Panc1 (cell line): ENCODE measurements at regions not wholly inside any gene's neighbourhood (a gene's known extent, or its start where the extent isn't known, plus 50 kb on each side); places are given as distances from the start of the nearest gene placed in this dataset.

Source experiments
- ATAC-seq: fragments of 200-7000 bp; cut with Tn5 transposase; 2 replicates; pipeline ENCODE4 v1.9.1; 2020; ENCODE audit warnings: mild to moderate bottlenecking, moderate library complexity
- BruUV-seq: library from RNA; stranded (reverse); fragments of 400-500 nt; replicated peaks from 2 replicates; lab custom pipeline; 2021; lab: Mats Ljungman, UMichigan
- CTCF ChIA-PET: fragments of 300-600 bp; sonication (Branson Sonifier 250); formaldehyde crosslinking; loops from one replicate; lab custom pipeline; 2022; ENCODE audit warnings: antibody characterized with exemption; lab: Charles Lee
- POLR2A ChIA-PET: fragments of 300-600 bp; sonication (Branson Sonifier 250); formaldehyde crosslinking; loops from one replicate; lab custom pipeline; 2022; ENCODE audit warnings: antibody characterized with exemption; lab: Charles Lee
- DNase-seq: peaks from one replicate; pipeline ENCODE4 v3.0.0-alpha.2; 2010; ENCODE audit warnings: low read depth, low spot score
- H3K27ac ChIP-seq: 2 replicates; pipeline ENCODE4 v1.5.1; 2011; ENCODE audit warnings: mild to moderate bottlenecking, low read length, inconsistent platforms
- H3K27me3 ChIP-seq: fragments of 200-500 bp; sonication (Bioruptor generic); 2 replicates; pipeline ENCODE4 v1.6.0; 2014; ENCODE audit warnings: low read length, inconsistent platforms; ENCODE audit not compliant: control insufficient read depth, insufficient read depth
- H3K36me3 ChIP-seq: fragments of 200-500 bp; sonication (Bioruptor generic); 2 replicates; pipeline ENCODE4 v1.5.1; 2014; ENCODE audit warnings: inconsistent platforms, mild to moderate bottlenecking, low read length, moderate library complexity; ENCODE audit not compliant: control insufficient read depth, insufficient read depth
- H3K4me1 ChIP-seq: 2 replicates; pipeline ENCODE4 v1.5.1; 2011; ENCODE audit warnings: inconsistent platforms, mild to moderate bottlenecking, low read length, moderate library complexity; ENCODE audit not compliant: control insufficient read depth, insufficient read depth
- H3K4me3 ChIP-seq, 2 experiments: 2 replicates each; pipeline ENCODE4 v1.5.1; 2011 to 2012; ENCODE audit warnings: low read depth in 2 of 2, low read length in 2 of 2, mild to moderate bottlenecking in 2 of 2, inconsistent platforms in 1 of 2, moderate library complexity in 1 of 2
- H3K9me3 ChIP-seq: fragments of 200-500 bp; sonication (Bioruptor generic); 2 replicates; pipeline ENCODE4 v1.5.1; 2014; ENCODE audit warnings: low read depth, mild to moderate bottlenecking, inconsistent platforms, low read length, moderate library complexity; ENCODE audit not compliant: control insufficient read depth, insufficient read depth
- POLR2AphosphoS5 ChIP-seq: IDR thresholded peaks from 2 replicates; pipeline ENCODE4 v1.6.1; 2012; ENCODE audit warnings: mild to moderate bottlenecking, low read depth, low read length, moderate library complexity
- SIN3A ChIP-seq: IDR thresholded peaks from 2 replicates; pipeline ENCODE4 v1.6.1; 2012; ENCODE audit warnings: low read depth, mild to moderate bottlenecking, low read length, moderate library complexity, borderline replicate concordance; ENCODE audit not compliant: insufficient read depth
- TCF7L2 ChIP-seq: IDR thresholded peaks from 2 replicates; pipeline ENCODE4 v1.6.1; 2011; ENCODE audit warnings: mild to moderate bottlenecking, low read depth, low read length, inconsistent platforms
- in situ Hi-C: cut with HindIII; loops from 2 replicates; pipeline ENCODE4 v1.10.0; 2016; ENCODE audit warnings: low sequenced_read_pairs, low pct_unique_long_range_greater_than_20kb
- intact Hi-C: fragments of 100-400 bp; cut with micrococcal nuclease; formaldehyde crosslinking; loops from one replicate; pipeline ENCODE4 v1.10.0; 2022; ENCODE audit not compliant: unreplicated experiment
- TF ChIP-seq, protein P1 (sequence below): fragments of 450-650 bp; IDR thresholded peaks from 2 replicates; pipeline ENCODE4 v1.5.1; 2017; ENCODE audit warnings: mild to moderate bottlenecking
- TF ChIP-seq, protein P2 (sequence below), 2 experiments: IDR thresholded peaks; 2 replicates each; pipeline ENCODE4 v1.6.1; 2011 to 2012; ENCODE audit warnings: low read depth in 2 of 2, control low read depth in 1 of 2, low read length in 1 of 2, mild to moderate bottlenecking in 1 of 2, moderate library complexity in 1 of 2; ENCODE audit not compliant: insufficient read depth in 1 of 2

DNA sequence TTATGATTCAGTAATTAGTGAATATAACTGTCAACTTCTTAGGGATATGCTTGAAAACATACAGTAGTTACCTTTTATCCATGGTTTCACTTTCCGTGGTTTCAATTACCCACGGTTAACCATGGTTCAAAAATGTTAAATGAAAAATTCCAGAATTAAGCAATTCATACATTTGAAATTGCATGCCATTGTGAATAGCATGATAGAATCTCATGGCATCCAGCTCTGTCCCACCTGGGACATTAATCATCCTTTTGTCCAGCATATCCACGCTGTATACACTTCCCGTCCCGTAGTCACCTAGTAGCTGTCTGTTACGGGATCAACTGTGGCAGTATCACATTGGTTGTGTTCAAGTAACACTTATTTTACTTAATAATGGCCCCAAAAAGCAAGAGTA is 781.7 kb upstream of the CITED2 start:
- BruUV-seq = no TSS peak
- ATAC-seq = no peak
- H3K4me1 ChIP-seq = no peaks in the 10 kb centered on the region
- ChIA-PET CTCF (no interaction called here), POLR2A (no interaction called here)
- H3K27ac ChIP-seq = no peak overlapping the region
- H3K36me3 ChIP-seq = no peaks in the 10 kb centered on the region
- no peak overlapping the region for H3K4me3 ChIP-seq
- intact Hi-C loops = no loop called here
- TF ChIP-seq POLR2AphosphoS5 = no peak
- TF ChIP-seq, protein P1, sequence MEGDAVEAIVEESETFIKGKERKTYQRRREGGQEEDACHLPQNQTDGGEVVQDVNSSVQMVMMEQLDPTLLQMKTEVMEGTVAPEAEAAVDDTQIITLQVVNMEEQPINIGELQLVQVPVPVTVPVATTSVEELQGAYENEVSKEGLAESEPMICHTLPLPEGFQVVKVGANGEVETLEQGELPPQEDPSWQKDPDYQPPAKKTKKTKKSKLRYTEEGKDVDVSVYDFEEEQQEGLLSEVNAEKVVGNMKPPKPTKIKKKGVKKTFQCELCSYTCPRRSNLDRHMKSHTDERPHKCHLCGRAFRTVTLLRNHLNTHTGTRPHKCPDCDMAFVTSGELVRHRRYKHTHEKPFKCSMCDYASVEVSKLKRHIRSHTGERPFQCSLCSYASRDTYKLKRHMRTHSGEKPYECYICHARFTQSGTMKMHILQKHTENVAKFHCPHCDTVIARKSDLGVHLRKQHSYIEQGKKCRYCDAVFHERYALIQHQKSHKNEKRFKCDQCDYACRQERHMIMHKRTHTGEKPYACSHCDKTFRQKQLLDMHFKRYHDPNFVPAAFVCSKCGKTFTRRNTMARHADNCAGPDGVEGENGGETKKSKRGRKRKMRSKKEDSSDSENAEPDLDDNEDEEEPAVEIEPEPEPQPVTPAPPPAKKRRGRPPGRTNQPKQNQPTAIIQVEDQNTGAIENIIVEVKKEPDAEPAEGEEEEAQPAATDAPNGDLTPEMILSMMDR = no peak
- TF ChIP-seq, protein P2, sequence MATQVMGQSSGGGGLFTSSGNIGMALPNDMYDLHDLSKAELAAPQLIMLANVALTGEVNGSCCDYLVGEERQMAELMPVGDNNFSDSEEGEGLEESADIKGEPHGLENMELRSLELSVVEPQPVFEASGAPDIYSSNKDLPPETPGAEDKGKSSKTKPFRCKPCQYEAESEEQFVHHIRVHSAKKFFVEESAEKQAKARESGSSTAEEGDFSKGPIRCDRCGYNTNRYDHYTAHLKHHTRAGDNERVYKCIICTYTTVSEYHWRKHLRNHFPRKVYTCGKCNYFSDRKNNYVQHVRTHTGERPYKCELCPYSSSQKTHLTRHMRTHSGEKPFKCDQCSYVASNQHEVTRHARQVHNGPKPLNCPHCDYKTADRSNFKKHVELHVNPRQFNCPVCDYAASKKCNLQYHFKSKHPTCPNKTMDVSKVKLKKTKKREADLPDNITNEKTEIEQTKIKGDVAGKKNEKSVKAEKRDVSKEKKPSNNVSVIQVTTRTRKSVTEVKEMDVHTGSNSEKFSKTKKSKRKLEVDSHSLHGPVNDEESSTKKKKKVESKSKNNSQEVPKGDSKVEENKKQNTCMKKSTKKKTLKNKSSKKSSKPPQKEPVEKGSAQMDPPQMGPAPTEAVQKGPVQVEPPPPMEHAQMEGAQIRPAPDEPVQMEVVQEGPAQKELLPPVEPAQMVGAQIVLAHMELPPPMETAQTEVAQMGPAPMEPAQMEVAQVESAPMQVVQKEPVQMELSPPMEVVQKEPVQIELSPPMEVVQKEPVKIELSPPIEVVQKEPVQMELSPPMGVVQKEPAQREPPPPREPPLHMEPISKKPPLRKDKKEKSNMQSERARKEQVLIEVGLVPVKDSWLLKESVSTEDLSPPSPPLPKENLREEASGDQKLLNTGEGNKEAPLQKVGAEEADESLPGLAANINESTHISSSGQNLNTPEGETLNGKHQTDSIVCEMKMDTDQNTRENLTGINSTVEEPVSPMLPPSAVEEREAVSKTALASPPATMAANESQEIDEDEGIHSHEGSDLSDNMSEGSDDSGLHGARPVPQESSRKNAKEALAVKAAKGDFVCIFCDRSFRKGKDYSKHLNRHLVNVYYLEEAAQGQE (IDR thresholded peaks at IDR 0.05; ENCODE audit: insufficient read depth in 1 of 2, low read depth in 2 of 2, low read length in 1 of 2) = no peak
- TF ChIP-seq SIN3A = no peak
- no peak for TF ChIP-seq TCF7L2
- in situ Hi-C loops = no loop called here
- H3K9me3 ChIP-seq = peaks cover 2% of the 10 kb centered on the region; the same call in 1 of the 2 replicates
- no peaks in the 10 kb centered on the region for H3K27me3 ChIP-seq
- no peak for DNase-seq

DNA sequence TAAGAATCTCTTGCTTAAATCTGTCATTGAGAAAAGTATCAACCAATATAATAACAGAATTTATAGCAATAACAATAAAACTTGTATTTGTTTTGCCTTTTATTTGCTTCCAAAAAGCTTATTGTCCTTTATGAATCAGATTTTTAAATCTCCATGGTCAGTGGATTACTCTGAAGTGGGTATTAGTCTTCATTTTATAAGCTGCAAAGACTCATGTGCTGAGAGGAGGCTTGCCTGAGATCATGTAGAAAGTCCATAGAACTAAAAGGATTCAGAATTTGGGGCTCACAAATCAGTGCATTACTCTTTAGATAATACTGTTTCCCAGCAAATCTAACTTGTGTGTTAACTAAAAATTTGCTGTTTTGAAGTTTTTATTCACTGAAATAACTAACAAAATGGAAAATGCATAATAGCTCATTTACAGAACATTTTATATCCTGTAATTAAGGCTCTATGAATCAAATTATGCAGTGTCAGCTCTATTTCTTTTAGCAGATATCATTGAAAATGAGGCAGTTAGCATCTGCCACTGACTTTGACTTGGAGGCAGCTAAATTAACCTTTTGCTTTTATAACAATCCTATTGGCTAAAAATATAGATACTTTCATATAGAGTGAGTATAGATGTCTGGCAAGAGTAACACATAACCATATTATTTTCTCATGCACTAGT is 781.1 kb upstream of the CITED2 start:
- Histone ChIP-seq H3K4me3 (no peak overlapping the region), H3K27me3 (no peaks in the 10 kb centered on the region), H3K36me3 (no peaks in the 10 kb centered on the region), H3K27ac (no peak overlapping the region), H3K4me1 (no peaks in the 10 kb centered on the region), H3K9me3 (peaks cover 2% of the 10 kb centered on the region; the same call in 1 of the 2 replicates)
- intact Hi-C loops = no loop called here
- ATAC-seq = no peak
- POLR2A ChIA-PET = no interaction called here
- DNase-seq = no peak
- no TSS peak for BruUV-seq
- TF ChIP-seq SIN3A (no peak), POLR2AphosphoS5 (no peak), TCF7L2 (no peak)
- TF ChIP-seq, protein P1 = no peak
- TF ChIP-seq, protein P2 (IDR thresholded peaks at IDR 0.05; ENCODE audit: insufficient read depth in 1 of 2, low read depth in 2 of 2, low read length in 1 of 2) = no peak
- in situ Hi-C loops = no loop called here
- CTCF ChIA-PET = no interaction called here
